DND-41 (cell line): ENCODE measurements at regions not wholly inside any gene's neighbourhood (a gene's known extent, or its start where the extent isn't known, plus 50 kb on each side); places are given as distances from the start of the nearest gene placed in this dataset.

Experiments used
- ATAC-seq: fragments of 200-7000 bp; cut with Tn5 transposase; 3 replicates; pipeline ENCODE4 v1.9.1; 2021; ENCODE audit warnings: low read depth; ENCODE audit not compliant: insufficient read depth
- DNase-seq: peaks from one replicate; pipeline ENCODE4 v3.0.0-alpha.2; 2020
- H2AFZ ChIP-seq: 2 replicates; pipeline ENCODE4 v1.6.0; 2012; ENCODE audit warnings: low read depth, low read length
- H3K27ac ChIP-seq: 2 replicates; pipeline ENCODE4 v1.5.1; 2012; ENCODE audit warnings: low read length, inconsistent platforms
- H3K27me3 ChIP-seq: fragments of 200-600 bp; sonication (generic); 2 replicates; pipeline ENCODE4 v1.6.0; 2012; ENCODE audit warnings: low read length, mild to moderate bottlenecking, inconsistent platforms; ENCODE audit not compliant: insufficient read depth, poor library complexity
- H3K36me3 ChIP-seq: 2 replicates; pipeline ENCODE4 v1.5.1; 2012; ENCODE audit warnings: low read length, inconsistent platforms; ENCODE audit not compliant: insufficient read depth
- H3K4me1 ChIP-seq: 2 replicates; pipeline ENCODE4 v1.5.1; 2012; ENCODE audit warnings: mild to moderate bottlenecking, low read length; ENCODE audit not compliant: insufficient read depth
- H3K4me2 ChIP-seq: 2 replicates; pipeline ENCODE4 v1.6.0; 2012; ENCODE audit warnings: mild to moderate bottlenecking, moderate library complexity, low read length, inconsistent platforms; ENCODE audit not compliant: insufficient read depth
- H3K4me3 ChIP-seq, 2 experiments: fragments of 200-600 bp in 1 of 2; shearing (Covaris generic) in 1 of 2; 2 replicates each; pipeline ENCODE4 v1.5.1; 2012 to 2016; ENCODE audit warnings: inconsistent platforms in 2 of 2, low read length in 2 of 2, mild to moderate bottlenecking in 2 of 2, low read depth in 1 of 2, moderate library complexity in 1 of 2
- H3K79me2 ChIP-seq: 2 replicates; pipeline ENCODE4 v1.6.0; 2012; ENCODE audit warnings: low read length, inconsistent platforms; ENCODE audit not compliant: insufficient read depth
- H3K9ac ChIP-seq: 2 replicates; pipeline ENCODE4 v1.6.0; 2012; ENCODE audit warnings: low read depth, mild to moderate bottlenecking, inconsistent platforms, low read length, moderate library complexity
- H3K9me3 ChIP-seq: 2 replicates; pipeline ENCODE4 v1.5.1; 2012; ENCODE audit warnings: low read length, moderate library complexity, mild to moderate bottlenecking, inconsistent platforms; ENCODE audit not compliant: insufficient read depth, severe bottlenecking
- H4K20me1 ChIP-seq: 2 replicates; pipeline ENCODE4 v1.6.0; 2012; ENCODE audit warnings: low read length; ENCODE audit not compliant: insufficient read depth
- EZH2 ChIP-seq: IDR thresholded peaks from 3 replicates; pipeline ENCODE4 v1.6.1; 2012; ENCODE audit warnings: borderline replicate concordance, low read depth, mild to moderate bottlenecking, moderate library complexity, low read length, inconsistent platforms; ENCODE audit not compliant: severe bottlenecking
- TF ChIP-seq, protein P1 (sequence below): IDR thresholded peaks from 2 replicates; pipeline ENCODE4 v1.5.1; 2012; ENCODE audit warnings: borderline replicate concordance, low read length, moderate library complexity, mild to moderate bottlenecking; ENCODE audit not compliant: poor library complexity, severe bottlenecking; ENCODE audit errors: extremely low read depth

DNA sequence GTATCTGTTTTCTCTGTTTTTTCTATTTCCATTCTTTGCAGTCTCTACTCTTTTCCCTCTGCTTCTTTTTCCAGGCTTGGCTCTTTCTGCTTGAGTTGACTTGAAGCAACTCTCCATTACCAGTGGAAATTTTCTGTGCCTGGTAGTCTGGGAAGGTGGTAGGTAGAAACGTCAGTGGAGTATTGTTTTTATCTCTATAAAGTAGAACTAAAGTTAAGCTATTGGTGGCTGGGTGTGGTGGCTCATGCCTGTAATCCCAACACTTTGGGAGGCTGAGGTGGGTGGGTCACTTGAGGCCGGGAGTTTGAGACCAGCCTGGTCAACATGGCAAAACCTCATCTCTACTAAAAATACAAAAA is 438.1 kb upstream of the AR start:
- H3K27me3 ChIP-seq: no peaks in the 10 kb centered on the region

DNA sequence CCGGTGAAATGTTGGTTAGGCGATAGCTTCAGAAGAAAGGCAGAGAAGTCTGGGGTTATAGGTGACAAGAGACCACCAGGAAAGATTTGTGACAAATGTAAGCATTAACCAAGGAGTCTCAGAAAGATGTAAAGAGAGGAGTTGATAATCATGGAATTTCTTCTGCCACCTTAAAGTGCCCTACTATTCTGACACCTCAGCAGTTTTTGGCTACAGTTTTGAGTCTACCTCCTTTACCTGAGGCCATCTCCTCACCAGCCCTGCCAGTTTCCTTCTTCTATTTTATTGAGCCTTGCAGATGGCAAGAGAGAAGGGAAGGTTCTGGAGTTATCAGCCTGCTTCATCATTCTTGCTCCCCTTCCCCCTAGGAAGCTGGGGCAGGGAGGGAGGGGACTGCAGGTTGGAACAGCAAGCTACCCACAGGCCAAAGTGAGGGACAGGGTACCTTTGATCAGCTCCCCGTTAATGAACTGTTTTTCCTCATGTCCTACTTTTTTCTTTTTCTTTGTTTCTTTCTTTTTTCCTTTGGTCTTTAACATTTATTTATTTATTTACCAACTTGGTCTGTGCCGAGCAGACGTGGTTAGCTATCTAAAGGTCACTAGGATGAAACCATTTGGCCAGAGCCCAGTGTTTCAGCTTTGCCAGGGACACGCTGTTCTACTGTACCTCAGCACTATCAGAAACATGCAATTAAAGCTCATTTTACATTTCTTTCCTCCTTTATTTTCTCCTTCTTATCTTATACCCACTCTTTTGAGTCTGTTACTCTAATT is 438.7 kb upstream of the AR start:
- Histone ChIP-seq H3K27me3 (no peaks in the 10 kb centered on the region), H3K9me3 (no peaks in the 10 kb centered on the region), H3K27ac (no peak overlapping the region), H3K9ac (no peak overlapping the region), H3K4me1 (no peaks in the 10 kb centered on the region), H3K36me3 (no peaks in the 10 kb centered on the region), H2AFZ (no peak overlapping the region), H3K79me2 (no peaks in the 10 kb centered on the region), H4K20me1 (no peaks in the 10 kb centered on the region), H3K4me2 (no peak overlapping the region), H3K4me3 (no peak overlapping the region)
- DNase-seq (no peak), ATAC-seq (no peak)
- no peak for TF ChIP-seq EZH2
- TF ChIP-seq, protein P1, sequence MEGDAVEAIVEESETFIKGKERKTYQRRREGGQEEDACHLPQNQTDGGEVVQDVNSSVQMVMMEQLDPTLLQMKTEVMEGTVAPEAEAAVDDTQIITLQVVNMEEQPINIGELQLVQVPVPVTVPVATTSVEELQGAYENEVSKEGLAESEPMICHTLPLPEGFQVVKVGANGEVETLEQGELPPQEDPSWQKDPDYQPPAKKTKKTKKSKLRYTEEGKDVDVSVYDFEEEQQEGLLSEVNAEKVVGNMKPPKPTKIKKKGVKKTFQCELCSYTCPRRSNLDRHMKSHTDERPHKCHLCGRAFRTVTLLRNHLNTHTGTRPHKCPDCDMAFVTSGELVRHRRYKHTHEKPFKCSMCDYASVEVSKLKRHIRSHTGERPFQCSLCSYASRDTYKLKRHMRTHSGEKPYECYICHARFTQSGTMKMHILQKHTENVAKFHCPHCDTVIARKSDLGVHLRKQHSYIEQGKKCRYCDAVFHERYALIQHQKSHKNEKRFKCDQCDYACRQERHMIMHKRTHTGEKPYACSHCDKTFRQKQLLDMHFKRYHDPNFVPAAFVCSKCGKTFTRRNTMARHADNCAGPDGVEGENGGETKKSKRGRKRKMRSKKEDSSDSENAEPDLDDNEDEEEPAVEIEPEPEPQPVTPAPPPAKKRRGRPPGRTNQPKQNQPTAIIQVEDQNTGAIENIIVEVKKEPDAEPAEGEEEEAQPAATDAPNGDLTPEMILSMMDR: no peak

More for the DNA sequence above, 438.1 kb upstream of the AR start:
- H3K4me2 ChIP-seq: no peak overlapping the region
- no peak overlapping the region for H3K27ac ChIP-seq
- ATAC-seq (no peak), DNase-seq (no peak)
- H3K4me3 ChIP-seq: no peak overlapping the region
- H2AFZ ChIP-seq: no peak overlapping the region
- no peaks in the 10 kb centered on the region for H3K79me2 ChIP-seq
- no peaks in the 10 kb centered on the region for H4K20me1 ChIP-seq
- no peak for TF ChIP-seq EZH2
- TF ChIP-seq, protein P1: no peak
- H3K36me3 ChIP-seq: no peaks in the 10 kb centered on the region
- H3K4me1 ChIP-seq: no peaks in the 10 kb centered on the region
- H3K9me3 ChIP-seq: no peaks in the 10 kb centered on the region
- no peak overlapping the region for H3K9ac ChIP-seq

DNA sequence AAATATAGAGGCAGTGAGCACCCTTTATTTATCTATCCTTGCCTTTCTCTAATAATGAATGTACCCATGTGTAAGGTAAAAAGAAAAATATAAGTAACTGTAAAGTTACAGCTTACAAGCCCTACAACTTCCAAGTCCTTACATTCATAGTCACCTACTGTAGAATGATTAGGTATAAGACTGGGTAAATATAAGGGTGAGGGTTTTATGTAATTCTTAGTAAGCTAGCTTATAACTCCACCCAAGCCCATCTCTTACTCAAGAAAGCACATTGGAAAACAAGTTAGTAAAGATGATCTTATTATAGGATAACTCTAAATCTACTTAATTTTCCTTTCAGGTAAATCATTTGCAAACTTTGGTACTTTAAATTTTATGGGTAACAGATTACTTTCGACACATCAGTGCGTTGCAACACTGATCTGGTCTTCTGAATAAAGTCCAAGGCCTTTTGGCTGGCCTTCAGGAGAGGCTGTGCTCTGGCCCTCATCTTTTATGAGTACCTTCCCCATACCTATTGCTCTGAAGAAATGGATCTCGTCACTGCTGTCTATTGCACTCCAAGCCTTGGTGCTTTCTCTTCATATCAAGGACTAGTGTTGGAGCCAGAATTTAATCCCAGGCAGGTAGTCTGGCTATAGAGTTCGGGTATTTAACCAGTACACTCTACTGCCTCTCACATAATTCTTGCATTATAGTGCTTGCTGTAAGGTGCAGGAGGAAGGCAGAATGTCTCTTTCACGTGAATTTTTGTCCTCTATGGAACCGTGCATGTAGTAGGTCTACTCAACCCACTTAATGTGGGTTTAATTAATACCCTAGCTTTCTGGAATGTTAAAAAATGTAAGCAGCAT is 443.6 kb upstream of the AR start:
- Histone ChIP-seq H3K36me3 (no peaks in the 10 kb centered on the region), H4K20me1 (no peaks in the 10 kb centered on the region), H3K27me3 (no peaks in the 10 kb centered on the region), H3K4me1 (no peaks in the 10 kb centered on the region), H3K9ac (no peak overlapping the region), H3K4me3 (no peak overlapping the region), H2AFZ (no peak overlapping the region), H3K79me2 (no peaks in the 10 kb centered on the region), H3K9me3 (no peaks in the 10 kb centered on the region), H3K4me2 (no peak overlapping the region), H3K27ac (no peak overlapping the region)
- no peak for TF ChIP-seq EZH2
- TF ChIP-seq, protein P1: no peak
- DNase-seq: no peak
- ATAC-seq: no peak
